OCI-LY1 (cell line): ENCODE measurements at regions not wholly inside any gene's neighbourhood (a gene's known extent, or its start where the extent isn't known, plus 50 kb on each side); places are given as distances from the start of the nearest gene placed in this dataset.
"Not testable (repeated sequence)": the region's sequence is repeated elsewhere in the genome, so short reads cannot be mapped to it uniquely, and the experiment has no call there.

ENCODE experiments used
- H2AFZ ChIP-seq: fragments of 200-600 bp; sonication (generic), shearing (Covaris generic); 2 replicates; pipeline ENCODE4 v1.6.0; 2014; ENCODE audit warnings: antibody characterized with exemption, mild to moderate bottlenecking, low read length
- H3F3A ChIP-seq: fragments of 200-600 bp; sonication (generic), shearing (Covaris generic); 2 replicates; pipeline ENCODE4 v1.6.0; 2014; ENCODE audit warnings: mild to moderate bottlenecking, antibody characterized with exemption, low read length, moderate library complexity; ENCODE audit not compliant: insufficient read depth
- H3K27ac ChIP-seq: fragments of 200-600 bp; sonication (generic); 2 replicates; pipeline ENCODE4 v1.5.1; 2014; ENCODE audit warnings: low read length, mixed run types, mild to moderate bottlenecking, low read depth; ENCODE audit not compliant: poor library complexity, severe bottlenecking
- H3K27me3 ChIP-seq: fragments of 200-600 bp; sonication (generic); 2 replicates; pipeline ENCODE4 v1.6.0; 2014; ENCODE audit warnings: antibody characterized with exemption, mild to moderate bottlenecking, low read length, moderate library complexity; ENCODE audit not compliant: insufficient read depth
- H3K36me3 ChIP-seq: fragments of 200-600 bp; sonication (generic); 2 replicates; pipeline ENCODE4 v1.6.1; 2014; ENCODE audit warnings: mild to moderate bottlenecking, antibody characterized with exemption, low read length, moderate library complexity, mixed read lengths; ENCODE audit not compliant: insufficient read depth
- H3K4me1 ChIP-seq: fragments of 200-600 bp; sonication (generic); 2 replicates; pipeline ENCODE4 v1.5.1; 2014; ENCODE audit warnings: mild to moderate bottlenecking, low read length, moderate library complexity; ENCODE audit not compliant: insufficient read depth, severe bottlenecking
- H3K4me2 ChIP-seq: fragments of 200-600 bp; sonication (generic), shearing (Covaris generic); 2 replicates; pipeline ENCODE4 v1.6.1; 2014; ENCODE audit warnings: low read length
- H3K4me3 ChIP-seq: fragments of 200-600 bp; sonication (generic); 2 replicates; pipeline ENCODE4 v1.5.1; 2014; ENCODE audit warnings: low read length, low read depth, mild to moderate bottlenecking, mixed read lengths; ENCODE audit not compliant: poor library complexity, severe bottlenecking
- H3K79me2 ChIP-seq: fragments of 200-600 bp; shearing (Covaris generic); 2 replicates; pipeline ENCODE4 v1.6.1; 2016; ENCODE audit warnings: mixed run types, low read length, mixed read lengths; ENCODE audit not compliant: insufficient read depth
- H3K9ac ChIP-seq: fragments of 200-600 bp; sonication (generic), shearing (Covaris generic); 2 replicates; pipeline ENCODE4 v1.6.1; 2014; ENCODE audit warnings: mild to moderate bottlenecking, low read length, mixed read lengths
- H3K9me2 ChIP-seq: fragments of 200-600 bp; sonication (generic), shearing (Covaris generic); 2 replicates; pipeline ENCODE4 v1.6.1; 2014; ENCODE audit warnings: low read depth, mild to moderate bottlenecking, low read length, mixed read lengths
- H3K9me3 ChIP-seq: fragments of 200-600 bp; shearing (Covaris generic); 2 replicates; pipeline ENCODE4 v1.6.1; 2014; ENCODE audit warnings: low read length, mixed read lengths
- H4K20me1 ChIP-seq: fragments of 200-600 bp; sonication (generic), shearing (Covaris generic); 2 replicates; pipeline ENCODE4 v1.6.0; 2016; ENCODE audit warnings: mild to moderate bottlenecking, low read length; ENCODE audit not compliant: insufficient read depth
- CTCF ChIP-seq: fragments of 200-600 bp; sonication (generic), shearing (Covaris generic); IDR thresholded peaks from 2 replicates; pipeline ENCODE4 v1.5.1; 2017; ENCODE audit warnings: mild to moderate bottlenecking, antibody characterized with exemption, low read length, moderate library complexity, mixed read lengths
- EZH2 ChIP-seq: fragments of 200-600 bp; sonication (generic), shearing (Covaris generic); IDR thresholded peaks from 2 replicates; pipeline ENCODE4 v1.8.0; 2017; ENCODE audit warnings: borderline replicate concordance, mixed run types, mild to moderate bottlenecking, antibody characterized with exemption, low read length, moderate library complexity, mixed read lengths

GRCh38 chr4:135464311-135464710, 1262.7 kb upstream of the PABPC4L start:
- Histone ChIP-seq H3K27ac (no peak overlapping the region), H3K79me2 (no peaks in the 10 kb centered on the region), H3K4me2 (no peak overlapping the region), H3K4me1 (no peaks in the 10 kb centered on the region), H3K9me2 (no peaks in the 10 kb centered on the region), H3K36me3 (no peaks in the 10 kb centered on the region), H3K27me3 (no peaks in the 10 kb centered on the region), H3K4me3 (no peak overlapping the region), H2AFZ (no peak overlapping the region), H3K9ac (no peak overlapping the region), H3F3A (no peaks in the 10 kb centered on the region), H3K9me3 (no peaks in the 10 kb centered on the region), H4K20me1 (no peaks in the 10 kb centered on the region)
- TF ChIP-seq CTCF (no peak), EZH2 (no peak)

GRCh38 chr4:135447598-135447997, 1246.0 kb upstream of the PABPC4L start:
- H3K4me1 ChIP-seq, H3K79me2 ChIP-seq, H3K4me2 ChIP-seq, H3K4me3 ChIP-seq, H3F3A ChIP-seq, H3K9me2 ChIP-seq, H3K9ac ChIP-seq, H2AFZ ChIP-seq, H3K27ac ChIP-seq, H3K27me3 ChIP-seq, H3K9me3 ChIP-seq, H4K20me1 ChIP-seq, H3K36me3 ChIP-seq: not testable (repeated sequence)

GRCh38 chr4:135434936-135435335, 1233.3 kb upstream of the PABPC4L start:
- Histone ChIP-seq H3K9me3 (no peaks in the 10 kb centered on the region), H4K20me1 (no peaks in the 10 kb centered on the region), H3F3A (no peaks in the 10 kb centered on the region)

More at GRCh38 chr4:135434936-135435335, 1233.3 kb upstream of the PABPC4L start:
- no peak overlapping the region for H3K27ac ChIP-seq
- no peaks in the 10 kb centered on the region for H3K36me3 ChIP-seq
- no peak overlapping the region for H3K4me2 ChIP-seq
- no peaks in the 10 kb centered on the region for H3K27me3 ChIP-seq
- no peaks in the 10 kb centered on the region for H3K79me2 ChIP-seq
- no peak overlapping the region for H2AFZ ChIP-seq
- no peaks in the 10 kb centered on the region for H3K4me1 ChIP-seq
- H3K9ac ChIP-seq: no peak overlapping the region
- no peaks in the 10 kb centered on the region for H3K9me2 ChIP-seq
- H3K4me3 ChIP-seq: no peak overlapping the region
- no peak for TF ChIP-seq CTCF
